K562 (cell line): ENCODE measurements at regions not wholly inside any gene's neighbourhood (a gene's known extent, or its start where the extent isn't known, plus 50 kb on each side); places are given as distances from the start of the nearest gene placed in this dataset.

Experiments used
- ATAC-seq: fragments of 200-7000 bp; cut with Tn5 transposase; 3 replicates; pipeline ENCODE4 v1.9.1; 2020; ENCODE audit warnings: moderate library complexity
- BruUV-seq: library from RNA; stranded (reverse); fragments of 400-500 nt; replicated peaks from 2 replicates; lab custom pipeline; 2021; lab: Mats Ljungman, UMichigan
- CTCF ChIA-PET: fragments of 300-600 bp; formaldehyde crosslinking; extraction: SDS; loops from one replicate; lab custom pipeline; 2021; ENCODE audit warnings: low intra/inter-chr PET ratio; lab: Yijun Ruan, JAX
- POLR2A ChIA-PET: fragments of 300-600, 350-650 bp; sonication (Branson Sonifier 250); formaldehyde crosslinking; extraction: SDS; loops from one replicate; lab custom pipeline; 2021; ENCODE audit warnings: antibody characterized with exemption, inconsistent platforms; lab: Yijun Ruan, JAX
- DNase-seq, 4 experiments: peaks; one replicate each; pipeline versions ENCODE4 v3.0.0 to v3.0.0-alpha.2; 2011 to 2018; ENCODE audit warnings: low spot score in 3 of 4, mixed read lengths in 3 of 4; ENCODE audit errors: extremely low read depth in 1 of 4
- FAIRE-seq: peaks from 2 replicates; lab custom pipeline; 2011; peaks lifted over from hg19 to GRCh38; lab: Jason Lieb, UNC
- H2AFZ ChIP-seq: 2 replicates; pipeline ENCODE4 v1.6.0; 2011; ENCODE audit warnings: low read depth, low read length, control low read depth, inconsistent platforms
- H3K27ac ChIP-seq: fragments of 200-600 bp; 3 replicates; pipeline ENCODE4 v1.8.0; 2011; ENCODE audit warnings: low read depth, mild to moderate bottlenecking, control low read depth, inconsistent platforms, low read length, moderate library complexity, mixed read lengths; ENCODE audit errors: extremely low read depth
- H3K27me3 ChIP-seq, 2 experiments: fragments of 300-600 bp in 1 of 2; 2 replicates in 1 of 2; 3 replicates in 1 of 2; pipeline versions ENCODE4 v1.6.0 to v1.8.0; 2011; ENCODE audit warnings: inconsistent platforms in 2 of 2, low read length in 2 of 2, mild to moderate bottlenecking in 1 of 2, mixed read lengths in 1 of 2, moderate library complexity in 1 of 2; ENCODE audit not compliant: control insufficient read depth in 2 of 2, insufficient read depth in 2 of 2
- H3K36me3 ChIP-seq: fragments of 300-600 bp; 3 replicates; pipeline ENCODE4 v1.8.0; 2011; ENCODE audit warnings: mild to moderate bottlenecking, low read length, inconsistent platforms; ENCODE audit not compliant: control insufficient read depth, insufficient read depth
- H3K4me1 ChIP-seq, 2 experiments: fragments of 200-600 bp in 1 of 2; replicated peaks in 1 of 2; 2 replicates in 1 of 2; 3 replicates in 1 of 2; pipeline versions ENCODE4 v1.5.1 to v1.8.0; 2011; ENCODE audit warnings: inconsistent platforms in 2 of 2, low read length in 2 of 2, mild to moderate bottlenecking in 1 of 2, mixed read lengths in 1 of 2, moderate library complexity in 1 of 2; ENCODE audit not compliant: control insufficient read depth in 2 of 2, insufficient read depth in 2 of 2
- H3K4me2 ChIP-seq: 2 replicates; pipeline ENCODE4 v1.6.1; 2011; ENCODE audit warnings: low read length, control low read depth, inconsistent platforms, mixed read lengths; ENCODE audit not compliant: insufficient read depth
- H3K4me3 ChIP-seq: fragments of 200-600 bp; sonication (generic), shearing (Covaris generic); 2 replicates; pipeline ENCODE4 v1.5.1; 2016; ENCODE audit warnings: control low read depth, inconsistent platforms
- H3K79me2 ChIP-seq: fragments of 200-600 bp; 3 replicates; pipeline ENCODE4 v1.8.0; 2011; ENCODE audit warnings: low read length, inconsistent platforms; ENCODE audit not compliant: control insufficient read depth, insufficient read depth
- H3K9ac ChIP-seq, 2 experiments: 2 replicates each; pipeline versions ENCODE4 v1.6.0 to v1.6.1; 2011; ENCODE audit warnings: low read depth in 2 of 2, low read length in 2 of 2, control low read depth in 1 of 2, inconsistent platforms in 1 of 2, mild to moderate bottlenecking in 1 of 2, mixed read lengths in 1 of 2; ENCODE audit not compliant: insufficient read depth in 1 of 2
- H3K9me1 ChIP-seq: one replicate; pipeline ENCODE4 v1.6.0; 2011; ENCODE audit warnings: inconsistent platforms, mild to moderate bottlenecking, low read length, moderate library complexity; ENCODE audit not compliant: control insufficient read depth, insufficient read depth
- H3K9me3 ChIP-seq: replicated peaks from 2 replicates; pipeline ENCODE4 v1.5.1; 2011; ENCODE audit warnings: low read depth, low read length, inconsistent platforms; ENCODE audit not compliant: control insufficient read depth, insufficient read depth
- H4K20me1 ChIP-seq: replicated peaks from 2 replicates; pipeline ENCODE4 v1.6.1; 2011; ENCODE audit warnings: low read length, inconsistent platforms, mixed read lengths; ENCODE audit not compliant: control insufficient read depth, insufficient read depth
- CCNT2 ChIP-seq: IDR thresholded peaks from 2 replicates; pipeline ENCODE4 v1.6.1; 2011; ENCODE audit warnings: borderline replicate concordance, low read depth, mild to moderate bottlenecking, moderate library complexity, mixed read lengths, low read length; ENCODE audit not compliant: insufficient read length; ENCODE audit errors: extremely low read depth
- ESRRB ChIP-seq: fragments of 250-450 bp; sonication (Bioruptor Pico); IDR thresholded peaks from 2 replicates; pipeline ENCODE4 v1.5.0; 2020; ENCODE audit warnings: mild to moderate bottlenecking, moderate library complexity, borderline replicate concordance
- ETV6 ChIP-seq, 3 experiments: fragments of 150-350 bp in 1 of 3; sonication (generic) in 1 of 3; formaldehyde crosslinking in 1 of 3; IDR thresholded peaks; 2 replicates each; pipeline versions ENCODE4 v1.6.1 to v1.8.0; 2014 to 2022; ENCODE audit warnings: borderline replicate concordance in 2 of 3, low read depth in 2 of 3, antibody characterized with exemption in 1 of 3, low read length in 1 of 3, mild to moderate bottlenecking in 1 of 3, missing genetic modification reagents in 1 of 3
- FOSL1 ChIP-seq: fragments of 200-800 bp; sonication (Bioruptor generic); conservative IDR thresholded peaks from 2 replicates; pipeline ENCODE4 v1.6.1; 2016; ENCODE audit warnings: missing genetic modification characterization, missing compliant biosample characterization
- MEIS2 ChIP-seq: fragments of 450-650 bp; IDR thresholded peaks from 2 replicates; pipeline ENCODE4 v1.6.1; 2014; ENCODE audit warnings: mild to moderate bottlenecking; ENCODE audit not compliant: partially characterized antibody
- PHB ChIP-seq: fragments of 250-450 bp; sonication (Bioruptor Pico); IDR thresholded peaks from 2 replicates; pipeline ENCODE4 v1.5.0; 2021
- SRSF9 ChIP-seq: fragments of 200-400 bp; formaldehyde crosslinking; IDR thresholded peaks from 2 replicates; pipeline ENCODE4 v1.6.1; 2017; ENCODE audit warnings: low read depth, low read length, borderline replicate concordance
- WGBS: fragments of 100-300 bp; shearing (Covaris generic); methylation state at CpG from one replicate; pipeline ENCODE4 v1.1.6; 2016; ENCODE audit warnings: low coverage, mixed read lengths; ENCODE audit not compliant: insufficient coverage; ENCODE audit errors: missing lambda C conversion rate; 5-methylcytosine and 5-hydroxymethylcytosine counted together
- in situ Hi-C: fragments of 300-500 bp; cut with MboI; formaldehyde crosslinking; loops from 4 replicates; pipeline ENCODE4 v1.15.0; 2018; ENCODE audit warnings: inconsistent platforms, mixed read lengths
- intact Hi-C: fragments of 100-400 bp; cut with micrococcal nuclease; formaldehyde crosslinking; loops from 2 replicates; pipeline ENCODE4 v1.14.2; 2022

DNA sequence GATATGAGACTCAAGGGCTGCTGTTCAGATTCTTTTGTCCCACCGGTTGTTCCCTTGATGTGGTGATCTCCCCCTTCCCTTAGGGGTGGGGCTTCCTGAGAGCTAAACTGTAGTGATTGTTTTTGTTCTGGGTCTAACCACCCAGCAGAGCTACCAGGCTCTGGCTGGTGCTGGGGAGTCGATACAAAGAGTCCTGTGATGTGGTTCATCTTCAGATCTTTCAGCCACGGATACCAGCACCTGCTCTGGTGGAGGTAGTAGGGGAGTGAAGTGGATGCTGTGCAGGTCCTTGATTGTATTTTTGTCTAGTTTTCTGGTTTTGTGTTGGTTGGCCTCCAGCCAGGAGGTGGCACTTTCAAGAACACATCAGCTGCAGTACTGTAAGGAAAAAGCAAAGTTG lies 801.6 kb downstream of the EPHA7 start:
- Histone ChIP-seq H3K27me3 (no peaks in the 10 kb centered on the region), H3K4me2 (no peak overlapping the region), H3K36me3 (no peaks in the 10 kb centered on the region), H3K9ac (no peak overlapping the region), H3K79me2 (no peaks in the 10 kb centered on the region), H4K20me1 (no peaks in the 10 kb centered on the region), H3K9me1 (no peaks in the 10 kb centered on the region), H3K4me3 (no peak overlapping the region), H3K4me1 (no peaks in the 10 kb centered on the region), H3K9me3 (no peaks in the 10 kb centered on the region), H2AFZ (no peak overlapping the region), H3K27ac (no peak overlapping the region)
- ATAC-seq (no peak), DNase-seq (no peak), FAIRE-seq (no peak)
- 0% methylated on average over 3 of the region's 3 CpGs for WGBS
- no peak for TF ChIP-seq CCNT2
- TF ChIP-seq FOSL1 (tag): no peak
- TF ChIP-seq PHB: no peak
- TF ChIP-seq ESRRB (CRISPR knock-in tag): no peak
- TF ChIP-seq SRSF9: no peak
- TF ChIP-seq MEIS2: no peak
- TF ChIP-seq ETV6 (IDR thresholded peaks at IDR 0.05; ENCODE audit: borderline replicate concordance in 1 of 2, low read depth in 2 of 2, low read length in 1 of 2): no peak
- no peak for TF ChIP-seq ETV6 (CRISPR knock-in tag; IDR thresholded peaks at IDR 0.05; ENCODE audit: borderline replicate concordance)
- BruUV-seq: no TSS peak
- POLR2A ChIA-PET: no interaction called here
- intact Hi-C loops: no loop called here
- in situ Hi-C loops: no loop called here
- CTCF ChIA-PET: no interaction called here
